ENCODE measurements at regions not wholly inside any gene's neighbourhood (a gene's known extent, or its start where the extent isn't known, plus 50 kb on each side); places are given as distances from the start of the nearest gene placed in this dataset.

- Histone ChIP-seq H3K27me3 (ENCODE audit: insufficient read depth, low read length) (no peaks in the 10 kb centered on the region), H3K27ac (ENCODE audit: low read depth, low read length) (no peak overlapping the region), H3K4me1 (ENCODE audit: insufficient read depth, low read length) (no peaks in the 10 kb centered on the region), H4K20me1 (ENCODE audit: insufficient read depth, low read length) (no peaks in the 10 kb centered on the region), H3K79me2 (ENCODE audit: insufficient read depth, low read length) (no peaks in the 10 kb centered on the region), H3K4me2 (ENCODE audit: insufficient read depth, low read length) (no peak overlapping the region), H3K4me3 (ENCODE audit: insufficient read depth, low read length) (no peak overlapping the region), H3K36me3 (ENCODE audit: insufficient read depth, low read length) (no peaks in the 10 kb centered on the region), H2AFZ (ENCODE audit: low read length) (no peak overlapping the region), H3K9me3 (ENCODE audit: low read depth, low read length) (peaks cover 7% of the 10 kb centered on the region)
- TF ChIP-seq, protein P1, sequence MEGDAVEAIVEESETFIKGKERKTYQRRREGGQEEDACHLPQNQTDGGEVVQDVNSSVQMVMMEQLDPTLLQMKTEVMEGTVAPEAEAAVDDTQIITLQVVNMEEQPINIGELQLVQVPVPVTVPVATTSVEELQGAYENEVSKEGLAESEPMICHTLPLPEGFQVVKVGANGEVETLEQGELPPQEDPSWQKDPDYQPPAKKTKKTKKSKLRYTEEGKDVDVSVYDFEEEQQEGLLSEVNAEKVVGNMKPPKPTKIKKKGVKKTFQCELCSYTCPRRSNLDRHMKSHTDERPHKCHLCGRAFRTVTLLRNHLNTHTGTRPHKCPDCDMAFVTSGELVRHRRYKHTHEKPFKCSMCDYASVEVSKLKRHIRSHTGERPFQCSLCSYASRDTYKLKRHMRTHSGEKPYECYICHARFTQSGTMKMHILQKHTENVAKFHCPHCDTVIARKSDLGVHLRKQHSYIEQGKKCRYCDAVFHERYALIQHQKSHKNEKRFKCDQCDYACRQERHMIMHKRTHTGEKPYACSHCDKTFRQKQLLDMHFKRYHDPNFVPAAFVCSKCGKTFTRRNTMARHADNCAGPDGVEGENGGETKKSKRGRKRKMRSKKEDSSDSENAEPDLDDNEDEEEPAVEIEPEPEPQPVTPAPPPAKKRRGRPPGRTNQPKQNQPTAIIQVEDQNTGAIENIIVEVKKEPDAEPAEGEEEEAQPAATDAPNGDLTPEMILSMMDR (IDR thresholded peaks at IDR 0.05; ENCODE audit: extremely low read depth, low read depth, low read length) = no peak
- peak; percentile 71 for DNase-seq (ENCODE audit: insufficient read length, low spot score, missing footprints)
Measured at GRCh38 chr13:83819156-83819555, 63.1 kb downstream of the SLITRK1 start.

DNA sequence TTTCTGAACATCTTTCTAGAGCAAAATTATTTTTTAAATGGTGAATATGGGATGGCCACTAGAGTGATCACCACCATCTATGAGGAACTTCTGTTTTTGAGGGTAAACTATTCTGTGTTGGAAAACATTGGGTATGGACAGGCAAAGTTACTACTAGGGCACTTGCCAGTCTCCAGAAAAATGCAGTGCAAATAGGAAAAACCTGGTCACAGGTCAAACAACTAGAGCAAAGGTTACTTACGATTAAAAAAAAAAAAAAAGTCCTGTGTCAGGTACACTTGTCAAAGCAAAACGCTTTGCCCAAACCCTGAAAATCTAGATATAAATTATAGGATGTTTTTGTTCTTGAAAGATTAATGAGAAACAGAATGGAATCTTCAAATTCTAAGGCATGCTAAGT, 66.2 kb downstream of the SLITRK1 start:
- Histone ChIP-seq H3K4me2 (ENCODE audit: insufficient read depth, low read length) (no peak overlapping the region), H3K4me1 (ENCODE audit: insufficient read depth, low read length) (no peaks in the 10 kb centered on the region), H3K27ac (ENCODE audit: low read depth, low read length) (no peak overlapping the region), H3K9me3 (ENCODE audit: low read depth, low read length) (peaks cover 3% of the 10 kb centered on the region), H3K4me3 (ENCODE audit: insufficient read depth, low read length) (no peak overlapping the region), H4K20me1 (ENCODE audit: insufficient read depth, low read length) (no peaks in the 10 kb centered on the region), H3K36me3 (ENCODE audit: insufficient read depth, low read length) (no peaks in the 10 kb centered on the region), H2AFZ (ENCODE audit: low read length) (no peak overlapping the region), H3K27me3 (ENCODE audit: insufficient read depth, low read length) (no peaks in the 10 kb centered on the region), H3K79me2 (ENCODE audit: insufficient read depth, low read length) (no peaks in the 10 kb centered on the region)
- TF ChIP-seq, protein P1 (IDR thresholded peaks at IDR 0.05; ENCODE audit: extremely low read depth, low read depth, low read length) = no peak
- no peak for DNase-seq (ENCODE audit: insufficient read length, low spot score, missing footprints)

- H3K79me2 ChIP-seq (ENCODE audit: insufficient read depth, low read length) = no peaks in the 10 kb centered on the region
- H4K20me1 ChIP-seq (ENCODE audit: insufficient read depth, low read length) = no peaks in the 10 kb centered on the region
- H3K27ac ChIP-seq (ENCODE audit: low read depth, low read length) = no peak overlapping the region
- H3K36me3 ChIP-seq (ENCODE audit: insufficient read depth, low read length) = no peaks in the 10 kb centered on the region
- H3K4me2 ChIP-seq (ENCODE audit: insufficient read depth, low read length) = no peak overlapping the region
- TF ChIP-seq, protein P1 (IDR thresholded peaks at IDR 0.05; ENCODE audit: extremely low read depth, low read depth, low read length) = no peak
- DNase-seq (ENCODE audit: insufficient read length, low spot score, missing footprints) = no peak
- H3K4me1 ChIP-seq (ENCODE audit: insufficient read depth, low read length) = no peaks in the 10 kb centered on the region
- no peaks in the 10 kb centered on the region for H3K27me3 ChIP-seq (ENCODE audit: insufficient read depth, low read length)
- H2AFZ ChIP-seq (ENCODE audit: low read length) = no peak overlapping the region
- H3K4me3 ChIP-seq (ENCODE audit: insufficient read depth, low read length) = no peak overlapping the region
- H3K9me3 ChIP-seq (ENCODE audit: low read depth, low read length) = peaks cover 3% of the 10 kb centered on the region
Measured at GRCh38 chr13:83815598-83815997, 66.7 kb downstream of the SLITRK1 start.

GRCh38 chr13:83810136-83810535, 72.1 kb downstream of the SLITRK1 start:
- Histone ChIP-seq H3K4me1 (ENCODE audit: insufficient read depth, low read length) (no peaks in the 10 kb centered on the region), H3K36me3 (ENCODE audit: insufficient read depth, low read length) (no peaks in the 10 kb centered on the region), H3K4me3 (ENCODE audit: insufficient read depth, low read length) (no peak overlapping the region), H4K20me1 (ENCODE audit: insufficient read depth, low read length) (no peaks in the 10 kb centered on the region), H2AFZ (ENCODE audit: low read length) (no peak overlapping the region), H3K27ac (ENCODE audit: low read depth, low read length) (no peak overlapping the region), H3K9me3 (ENCODE audit: low read depth, low read length) (no peaks in the 10 kb centered on the region), H3K79me2 (ENCODE audit: insufficient read depth, low read length) (no peaks in the 10 kb centered on the region), H3K27me3 (ENCODE audit: insufficient read depth, low read length) (no peaks in the 10 kb centered on the region), H3K4me2 (ENCODE audit: insufficient read depth, low read length) (no peak overlapping the region)
- peak; percentile 17 for DNase-seq (ENCODE audit: insufficient read length, low spot score, missing footprints)
- TF ChIP-seq, protein P1 (IDR thresholded peaks at IDR 0.05; ENCODE audit: extremely low read depth, low read depth, low read length) = no peak

All from osteoblast (primary cell).